RWPE2 (cell line): ENCODE measurements at regions not wholly inside any gene's neighbourhood (a gene's known extent, or its start where the extent isn't known, plus 50 kb on each side); places are given as distances from the start of the nearest gene placed in this dataset.
A peak's percentile ranks its signal among the peaks of the same experiment; 100 is the strongest.

Experiments used
- ATAC-seq: fragments of 200-7000 bp; cut with Tn5 transposase; 3 replicates; pipeline ENCODE4 v1.9.1; 2021; ENCODE audit warnings: low read depth
- DNase-seq: peaks from one replicate; pipeline ENCODE4 v3.0.0-alpha.2; 2020; ENCODE audit warnings: low spot score
- H3K27ac ChIP-seq: fragments of 450-650 bp; 2 replicates; pipeline ENCODE4 v1.5.1; 2017; ENCODE audit warnings: mild to moderate bottlenecking; ENCODE audit not compliant: poor library complexity, severe bottlenecking
- H3K27me3 ChIP-seq: fragments of 250-450 bp; sonication (Bioruptor Pico); 2 replicates; pipeline ENCODE4 v1.5.1; 2021; ENCODE audit warnings: mild to moderate bottlenecking, moderate library complexity; ENCODE audit not compliant: insufficient read depth, poor library complexity, severe bottlenecking
- H3K36me3 ChIP-seq: fragments of 250-450 bp; sonication (Bioruptor Pico); 2 replicates; pipeline ENCODE4 v1.5.1; 2020; ENCODE audit warnings: low read depth, mild to moderate bottlenecking, moderate library complexity
- H3K4me1 ChIP-seq: fragments of 250-450 bp; sonication (Bioruptor Pico); 2 replicates; pipeline ENCODE4 v1.5.1; 2021; ENCODE audit warnings: mild to moderate bottlenecking, moderate library complexity; ENCODE audit not compliant: insufficient read depth, poor library complexity, severe bottlenecking
- H3K4me3 ChIP-seq: fragments of 250-450 bp; sonication (Bioruptor Pico); 2 replicates; pipeline ENCODE4 v1.5.1; 2021; ENCODE audit warnings: mild to moderate bottlenecking, moderate library complexity; ENCODE audit not compliant: severe bottlenecking
- H3K9me3 ChIP-seq: fragments of 250-450 bp; sonication (Bioruptor Pico); 2 replicates; pipeline ENCODE4 v1.5.1; 2021; ENCODE audit warnings: mild to moderate bottlenecking, moderate library complexity; ENCODE audit not compliant: severe bottlenecking
- TF ChIP-seq, protein P1 (sequence below): fragments of 450-650 bp; IDR thresholded peaks from one replicate; pipeline ENCODE4 v1.5.1; 2017; ENCODE audit warnings: mild to moderate bottlenecking, moderate library complexity; ENCODE audit not compliant: poor library complexity, severe bottlenecking

DNA sequence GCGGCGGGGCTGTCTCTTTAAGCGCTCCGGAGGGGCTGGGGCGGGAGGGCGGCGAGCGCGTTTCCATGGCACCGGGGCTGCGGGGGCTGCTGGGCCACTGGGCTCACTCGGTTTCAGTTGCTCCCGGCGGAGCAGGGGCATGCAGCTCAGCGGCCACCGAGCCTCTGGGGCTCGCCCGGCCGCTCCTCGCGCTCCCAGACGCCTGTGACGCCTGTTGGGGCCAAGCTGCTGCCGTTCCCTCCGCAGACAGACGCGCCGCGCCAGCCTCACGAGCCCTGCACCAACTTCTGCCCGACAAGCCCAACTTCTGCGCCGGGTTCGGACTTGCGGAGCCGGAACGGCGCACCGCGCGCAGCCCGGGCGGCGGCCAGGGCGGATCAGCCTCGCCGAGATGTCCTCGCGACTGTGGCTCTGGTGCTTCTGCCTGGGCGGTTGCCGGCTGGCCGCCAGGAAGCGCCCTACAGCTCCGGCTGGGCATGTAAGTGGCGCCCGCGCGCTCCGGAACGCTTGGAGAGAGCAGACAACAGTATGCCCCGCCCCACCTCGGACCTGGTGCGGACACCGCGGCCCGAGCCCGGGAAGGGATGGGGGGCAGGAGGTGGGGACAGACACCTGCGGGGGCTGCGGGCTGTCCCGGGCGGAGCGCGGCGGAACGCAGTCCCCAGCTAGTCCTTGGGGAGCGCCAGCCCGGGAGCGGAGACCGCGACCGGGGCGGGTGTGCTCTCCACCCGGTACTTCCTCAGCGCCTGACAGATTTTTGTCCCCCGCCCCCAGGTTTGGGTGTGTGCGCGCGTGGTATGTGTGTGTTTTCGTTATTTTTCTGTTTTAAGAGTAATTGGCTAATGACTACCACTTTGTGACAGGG, 154.1 kb upstream of the GOLIM4 start:
- TF ChIP-seq, protein P1, sequence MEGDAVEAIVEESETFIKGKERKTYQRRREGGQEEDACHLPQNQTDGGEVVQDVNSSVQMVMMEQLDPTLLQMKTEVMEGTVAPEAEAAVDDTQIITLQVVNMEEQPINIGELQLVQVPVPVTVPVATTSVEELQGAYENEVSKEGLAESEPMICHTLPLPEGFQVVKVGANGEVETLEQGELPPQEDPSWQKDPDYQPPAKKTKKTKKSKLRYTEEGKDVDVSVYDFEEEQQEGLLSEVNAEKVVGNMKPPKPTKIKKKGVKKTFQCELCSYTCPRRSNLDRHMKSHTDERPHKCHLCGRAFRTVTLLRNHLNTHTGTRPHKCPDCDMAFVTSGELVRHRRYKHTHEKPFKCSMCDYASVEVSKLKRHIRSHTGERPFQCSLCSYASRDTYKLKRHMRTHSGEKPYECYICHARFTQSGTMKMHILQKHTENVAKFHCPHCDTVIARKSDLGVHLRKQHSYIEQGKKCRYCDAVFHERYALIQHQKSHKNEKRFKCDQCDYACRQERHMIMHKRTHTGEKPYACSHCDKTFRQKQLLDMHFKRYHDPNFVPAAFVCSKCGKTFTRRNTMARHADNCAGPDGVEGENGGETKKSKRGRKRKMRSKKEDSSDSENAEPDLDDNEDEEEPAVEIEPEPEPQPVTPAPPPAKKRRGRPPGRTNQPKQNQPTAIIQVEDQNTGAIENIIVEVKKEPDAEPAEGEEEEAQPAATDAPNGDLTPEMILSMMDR: peak; percentile 42
- H3K4me1 ChIP-seq: no peaks in the 10 kb centered on the region
- peak overlapping the region; percentile 21 for H3K4me3 ChIP-seq
- DNase-seq: peak; percentile 73
- H3K9me3 ChIP-seq: no peaks in the 10 kb centered on the region
- H3K27ac ChIP-seq: no peak overlapping the region
- no peaks in the 10 kb centered on the region for H3K36me3 ChIP-seq
- ATAC-seq: peak; percentile 87
- peaks cover 62% of the 10 kb centered on the region for H3K27me3 ChIP-seq

DNA sequence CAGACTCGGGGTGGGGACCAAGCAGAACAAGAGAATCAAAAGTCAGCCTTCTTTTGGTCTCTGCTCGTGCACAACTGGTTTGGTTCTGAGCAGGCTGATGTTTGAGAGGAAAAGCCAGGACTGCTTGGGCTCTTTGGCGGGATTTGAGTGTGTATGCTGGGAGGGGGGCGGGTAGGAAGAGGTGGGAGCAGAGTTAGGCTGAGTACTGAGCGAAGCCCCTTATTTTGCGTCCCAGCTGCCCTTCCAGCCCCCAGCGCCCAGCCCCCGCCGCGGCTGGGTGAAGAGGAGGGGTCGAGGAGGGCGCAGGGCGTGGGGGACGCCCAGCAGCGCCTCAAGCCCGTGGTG, 153.5 kb upstream of the GOLIM4 start:
- TF ChIP-seq, protein P1: no peak
- H3K27ac ChIP-seq: no peak overlapping the region

DNA sequence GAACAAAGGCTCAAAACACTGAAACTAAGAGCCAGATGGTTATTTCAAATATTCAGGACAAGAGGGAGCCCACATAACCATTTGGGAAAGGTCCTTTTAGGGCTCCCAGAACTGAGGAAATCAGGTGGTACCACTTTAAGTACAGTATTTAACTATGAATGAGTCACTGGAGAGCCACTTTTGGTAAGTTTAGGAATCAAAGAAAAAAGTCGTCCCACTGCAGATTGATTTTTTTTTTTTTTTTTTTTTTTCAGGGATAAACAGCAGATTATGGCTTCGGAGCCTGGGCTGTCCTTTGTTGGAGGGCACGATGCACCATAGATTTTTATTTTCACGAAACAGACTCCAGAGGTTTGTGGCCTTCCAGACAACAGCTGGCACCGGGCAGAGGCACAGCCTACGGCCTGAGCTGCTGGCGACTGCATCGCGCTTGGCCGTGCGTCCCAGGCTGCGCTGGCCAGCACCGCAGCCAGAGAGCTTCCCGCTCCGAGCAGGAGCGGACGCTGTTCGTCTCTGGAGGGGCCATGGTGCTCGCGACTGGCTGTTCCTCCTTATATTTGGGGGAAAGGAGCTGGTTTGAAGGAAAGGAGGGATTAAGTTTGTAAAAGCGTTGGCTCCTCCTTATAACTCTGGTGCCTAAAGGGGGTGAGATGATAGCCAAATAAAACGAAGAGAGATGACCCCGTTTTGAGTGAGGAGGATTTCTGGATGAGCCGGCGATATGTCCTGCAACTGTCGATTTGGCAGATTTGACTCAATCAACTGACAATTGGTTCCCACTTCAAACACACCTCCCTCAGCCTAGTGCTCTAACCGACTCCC, 152.9 kb upstream of the GOLIM4 start:
- TF ChIP-seq, protein P1: no peak
- no peaks in the 10 kb centered on the region for H3K9me3 ChIP-seq
- no peaks in the 10 kb centered on the region for H3K4me1 ChIP-seq
- peak overlapping the region; percentile 21 for H3K4me3 ChIP-seq
- H3K27me3 ChIP-seq: peaks cover 67% of the 10 kb centered on the region
- DNase-seq (no peak), ATAC-seq (peak; percentile 56)
- H3K36me3 ChIP-seq: no peaks in the 10 kb centered on the region
- H3K27ac ChIP-seq: no peak overlapping the region

More for the DNA sequence above, 153.5 kb upstream of the GOLIM4 start:
- Histone ChIP-seq H3K27me3 (peaks cover 62% of the 10 kb centered on the region), H3K4me1 (no peaks in the 10 kb centered on the region), H3K36me3 (no peaks in the 10 kb centered on the region), H3K4me3 (peak overlapping the region; percentile 21), H3K9me3 (no peaks in the 10 kb centered on the region)
- DNase-seq (no peak), ATAC-seq (no peak)

DNA sequence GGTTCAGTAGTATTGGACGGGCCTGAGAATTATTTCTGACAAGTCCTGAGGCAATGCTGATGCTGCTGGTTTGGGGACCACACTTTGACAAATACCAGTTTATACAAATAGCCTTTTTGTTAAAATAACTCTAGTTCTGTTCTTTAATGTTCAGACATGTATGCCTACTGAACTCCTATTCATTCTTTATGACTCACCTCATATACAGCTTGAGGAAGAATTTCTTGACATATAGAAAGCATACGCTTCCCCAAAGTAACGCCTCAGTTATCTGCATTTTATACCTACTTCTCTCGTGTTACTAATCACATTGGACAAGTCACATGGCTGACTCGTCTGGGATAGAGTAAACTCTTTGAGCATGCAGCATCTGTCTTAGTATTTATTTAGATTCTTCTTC, 145.4 kb upstream of the GOLIM4 start:
- DNase-seq (no peak), ATAC-seq (no peak)

More for the DNA sequence above, 145.4 kb upstream of the GOLIM4 start:
- Histone ChIP-seq H3K36me3 (no peaks in the 10 kb centered on the region), H3K27me3 (peaks cover 10% of the 10 kb centered on the region), H3K27ac (no peak overlapping the region), H3K4me3 (no peak overlapping the region), H3K9me3 (no peaks in the 10 kb centered on the region), H3K4me1 (no peaks in the 10 kb centered on the region)
- TF ChIP-seq, protein P1: no peak
